SW480 (cell line): ENCODE measurements at regions not wholly inside any gene's neighbourhood (a gene's known extent, or its start where the extent isn't known, plus 50 kb on each side); places are given as distances from the start of the nearest gene placed in this dataset.
A peak's percentile ranks its signal among the peaks of the same experiment; 100 is the strongest.
"Not testable (repeated sequence)": the region's sequence is repeated elsewhere in the genome, so short reads cannot be mapped to it uniquely, and the experiment has no call there.

ENCODE experiments used
- DNase-seq: peaks from one replicate; pipeline ENCODE4 v3.0.0-alpha.2; 2016; ENCODE audit warnings: low spot score

GRCh38 chr12:125999628-126000027 lies 934.4 kb downstream of the AACS start:
- no peak for DNase-seq

GRCh38 chr12:126019385-126019784 lies 954.1 kb downstream of the AACS start:
- DNase-seq, result no peak

- DNase-seq, result no peak
Observed at GRCh38 chr12:126021675-126022074, 956.4 kb downstream of the AACS start.

GRCh38 chr12:126027825-126028224 lies 962.6 kb downstream of the AACS start:
- DNase-seq, result no peak

- no peak for DNase-seq
Observed at GRCh38 chr12:126030573-126030972, 965.3 kb downstream of the AACS start.

GRCh38 chr12:126033751-126034150 lies 968.5 kb downstream of the AACS start:
- DNase-seq, result peak; percentile 67

- DNase-seq, result no peak
Observed at GRCh38 chr12:126036348-126036747, 971.1 kb downstream of the AACS start.

- no peak for DNase-seq
Observed at GRCh38 chr12:126038434-126038833, 973.2 kb downstream of the AACS start.

GRCh38 chr12:126040307-126040706 lies 975.1 kb downstream of the AACS start:
- DNase-seq, result no peak

- DNase-seq, result no peak
Observed at GRCh38 chr12:126042286-126042685, 977.1 kb downstream of the AACS start.

GRCh38 chr12:126049501-126049900 lies 984.3 kb downstream of the AACS start:
- DNase-seq, result not testable (repeated sequence)

GRCh38 chr12:126051611-126052107 lies 986.4 kb downstream of the AACS start:
- peak; percentile 89 for DNase-seq

GRCh38 chr12:126055521-126055920 lies 990.3 kb downstream of the AACS start:
- DNase-seq, result no peak

GRCh38 chr12:126061777-126062176 lies 996.5 kb downstream of the AACS start:
- DNase-seq, result no peak

- no peak for DNase-seq
Observed at GRCh38 chr12:126064028-126064427, 998.8 kb downstream of the AACS start.

- DNase-seq, result no peak
Observed at GRCh38 chr12:126067626-126068329, 1002.5 kb downstream of the AACS start.

GRCh38 chr12:126069549-126070165 lies 1004.4 kb downstream of the AACS start:
- DNase-seq, result peak; percentile 20

GRCh38 chr12:126076515-126076914 lies 1011.3 kb downstream of the AACS start:
- DNase-seq, result no peak

- no peak for DNase-seq
Observed at GRCh38 chr12:126083926-126084325, 1018.7 kb downstream of the AACS start.

GRCh38 chr12:126084480-126084879 lies 1019.2 kb downstream of the AACS start:
- no peak for DNase-seq

- no peak for DNase-seq
Observed at GRCh38 chr12:126086242-126086641, 1021.0 kb downstream of the AACS start.

GRCh38 chr12:126087692-126088091 lies 1022.5 kb downstream of the AACS start:
- no peak for DNase-seq

GRCh38 chr12:126093908-126094307 lies 1028.7 kb downstream of the AACS start:
- no peak for DNase-seq
